CD4-positive, alpha-beta memory T cell (primary cell): ENCODE measurements at regions not wholly inside any gene's neighbourhood (a gene's known extent, or its start where the extent isn't known, plus 50 kb on each side); places are given as distances from the start of the nearest gene placed in this dataset.

Experiments
- CTCF ChIA-PET: fragments of 350-600 bp; sonication (Branson Sonifier 250); formaldehyde crosslinking; loops from one replicate; lab custom pipeline; 2021; ENCODE audit warnings: inconsistent platforms; ENCODE audit not compliant: partially characterized antibody; lab: Charles Lee
- POLR2A ChIA-PET: fragments of 350-600 bp; sonication (Branson Sonifier 250); formaldehyde crosslinking; loops from one replicate; lab custom pipeline; 2021; ENCODE audit not compliant: partially characterized antibody; lab: Charles Lee
- DNase-seq, 5 donors: peaks; one replicate each; pipeline versions ENCODE4 v3.0.0 to v3.0.0-alpha.2; 2020 to 2022; ENCODE audit warnings: mixed read lengths in 1 of 5
- H3K27ac ChIP-seq: one replicate; pipeline ENCODE4 v1.7.0; 2013; ENCODE audit warnings: low read depth, low read length
- H3K27me3 ChIP-seq: 2 replicates; pipeline ENCODE4 v1.7.0; 2013; ENCODE audit warnings: mild to moderate bottlenecking, low read length, moderate library complexity; ENCODE audit not compliant: insufficient read depth
- H3K36me3 ChIP-seq: 2 replicates; pipeline ENCODE4 v1.7.0; 2013; ENCODE audit warnings: mild to moderate bottlenecking, low read length, moderate library complexity; ENCODE audit not compliant: insufficient read depth
- H3K4me1 ChIP-seq: 2 replicates; pipeline ENCODE4 v1.7.0; 2013; ENCODE audit warnings: mild to moderate bottlenecking, low read length, moderate library complexity; ENCODE audit not compliant: insufficient read depth
- H3K4me3 ChIP-seq, 2 donors: one replicate each; pipeline ENCODE4 v1.7.0; 2013; ENCODE audit warnings: low read length in 2 of 2, mild to moderate bottlenecking in 1 of 2
- H3K9me3 ChIP-seq, 2 donors: one replicate each; pipeline ENCODE4 v1.7.0; 2013; ENCODE audit warnings: low read length in 2 of 2, control low read depth in 1 of 2; ENCODE audit not compliant: control insufficient read depth in 1 of 2
- H3K27ac Mint-ChIP-seq, 7 donors: one replicate each; pipeline ENCODE4 v1.8.0; 2020 to 2021; ENCODE audit warnings: mixed read lengths in 7 of 7, mild to moderate bottlenecking in 6 of 7, inconsistent platforms in 3 of 7, moderate library complexity in 3 of 7
- H3K27me3 Mint-ChIP-seq, 2 donors: one replicate each; pipeline ENCODE4 v1.8.0; 2020 to 2021; ENCODE audit warnings: mixed read lengths in 2 of 2
- H3K36me3 Mint-ChIP-seq, 2 donors: one replicate each; pipeline ENCODE4 v1.8.0; 2020 to 2021; ENCODE audit warnings: mixed read lengths in 2 of 2, inconsistent platforms in 1 of 2, mild to moderate bottlenecking in 1 of 2
- H3K4me1 Mint-ChIP-seq, 4 donors: one replicate each; pipeline ENCODE4 v1.8.0; 2020 to 2021; ENCODE audit warnings: mixed read lengths in 4 of 4, mild to moderate bottlenecking in 1 of 4
- H3K4me3 Mint-ChIP-seq, 8 donors: one replicate each; pipeline ENCODE4 v1.8.0; 2020 to 2021; ENCODE audit warnings: mixed read lengths in 8 of 8, mild to moderate bottlenecking in 7 of 8, moderate library complexity in 6 of 8, inconsistent platforms in 3 of 8
- H3K9me3 Mint-ChIP-seq, 8 donors: one replicate each; pipeline ENCODE4 v1.8.0; 2020 to 2021; ENCODE audit warnings: mixed read lengths in 8 of 8, mild to moderate bottlenecking in 5 of 8, inconsistent platforms in 3 of 8, moderate library complexity in 1 of 8
- intact Hi-C: fragments of 100-400 bp; cut with micrococcal nuclease; formaldehyde crosslinking; loops from one replicate; pipeline ENCODE4 v1.15.1; 2023

GRCh38 chr10:43778571-43778970, 129.9 kb upstream of the ZNF32 start:
- peak overlapping the region in 3 of 8 donors; percentile 8 to 19 (median 17) for H3K4me3 Mint-ChIP-seq
- CTCF ChIA-PET: no interaction called here

GRCh38 chr10:43775384-43775783, 126.7 kb upstream of the ZNF32 start:
- Histone ChIP-seq H3K36me3 (no peaks in the 10 kb centered on the region), H3K4me1 (peaks cover 10% of the 10 kb centered on the region), H3K4me3 (no peak overlapping the region), H3K27me3 (no peaks in the 10 kb centered on the region), H3K27ac (no peak overlapping the region), H3K9me3 (no peaks in the 10 kb centered on the region)
- DNase-seq: no peak
- Mint-ChIP-seq H3K9me3 (peaks cover 0 to 7% (median 0%) of the 10 kb centered on the region in 8 donors), H3K27me3 (peaks cover 0 to 11% of the 10 kb centered on the region in 2 donors), H3K4me1 (peaks cover 4 to 11% (median 9%) of the 10 kb centered on the region in 4 donors), H3K36me3 (no peaks in the 10 kb centered on the region), H3K4me3 (no peak overlapping the region), H3K27ac (no peak overlapping the region)
- ChIA-PET CTCF (no interaction called here), POLR2A (no interaction called here)
- intact Hi-C loops: no loop called here

More at GRCh38 chr10:43778571-43778970, 129.9 kb upstream of the ZNF32 start:
- Histone ChIP-seq H3K36me3 (no peaks in the 10 kb centered on the region), H3K9me3 (no peaks in the 10 kb centered on the region), H3K27ac (no peak overlapping the region), H3K27me3 (no peaks in the 10 kb centered on the region), H3K4me3 (no peak overlapping the region), H3K4me1 (peaks cover 23% of the 10 kb centered on the region)
- DNase-seq: no peak
- Mint-ChIP-seq H3K27ac (peak overlapping the region in 6 of 7 donors; percentile 1 to 70 (median 21)), H3K36me3 (no peaks in the 10 kb centered on the region), H3K4me1 (peaks cover 11 to 25% (median 23%) of the 10 kb centered on the region in 4 donors), H3K9me3 (no peaks in the 10 kb centered on the region), H3K27me3 (peaks cover 0 to 9% of the 10 kb centered on the region in 2 donors)
- intact Hi-C loops: no loop called here
- POLR2A ChIA-PET: no interaction called here

GRCh38 chr10:43774234-43774769, 125.6 kb upstream of the ZNF32 start:
- Histone ChIP-seq H3K4me1 (peaks cover 10% of the 10 kb centered on the region), H3K36me3 (no peaks in the 10 kb centered on the region), H3K9me3 (no peaks in the 10 kb centered on the region), H3K4me3 (no peak overlapping the region), H3K27ac (no peak overlapping the region), H3K27me3 (no peaks in the 10 kb centered on the region)
- POLR2A ChIA-PET: no interaction called here
- Mint-ChIP-seq H3K27me3 (peaks cover 0 to 11% of the 10 kb centered on the region in 2 donors), H3K4me3 (no peak overlapping the region), H3K4me1 (peaks cover 4 to 10% (median 8%) of the 10 kb centered on the region in 4 donors), H3K27ac (no peak overlapping the region), H3K9me3 (peaks cover 0 to 7% (median 0%) of the 10 kb centered on the region in 8 donors), H3K36me3 (no peaks in the 10 kb centered on the region)
- intact Hi-C loops: no loop called here
- DNase-seq: no peak
- CTCF ChIA-PET: interaction anchor here (1.4 kb wide), 1 partner anchor 85 kb away, joined by 3 read pairs; no protein-coding TSS in a partner anchor

GRCh38 chr10:43773736-43774135, 125.1 kb upstream of the ZNF32 start:
- Histone ChIP-seq H3K4me3 (no peak overlapping the region), H3K27me3 (no peaks in the 10 kb centered on the region), H3K9me3 (no peaks in the 10 kb centered on the region), H3K27ac (no peak overlapping the region), H3K4me1 (peaks cover 6% of the 10 kb centered on the region), H3K36me3 (no peaks in the 10 kb centered on the region)
- Mint-ChIP-seq H3K4me1 (peaks cover 4 to 7% (median 5%) of the 10 kb centered on the region in 4 donors), H3K27ac (no peak overlapping the region), H3K36me3 (no peaks in the 10 kb centered on the region), H3K4me3 (no peak overlapping the region), H3K9me3 (peaks cover 0 to 8% (median 1%) of the 10 kb centered on the region in 8 donors), H3K27me3 (peaks cover 0 to 11% of the 10 kb centered on the region in 2 donors)
- intact Hi-C loops: no loop called here
- ChIA-PET POLR2A (no interaction called here), CTCF (interaction anchor here (1.4 kb wide), 1 partner anchor 84 kb away, joined by 3 read pairs; no protein-coding TSS in a partner anchor)
- DNase-seq: no peak

- no peak overlapping the region for H3K4me3 ChIP-seq
- H3K4me1 ChIP-seq: no peaks in the 10 kb centered on the region
- no peak for DNase-seq
- Mint-ChIP-seq H3K27me3 (peaks cover 0 to 11% of the 10 kb centered on the region in 2 donors), H3K4me3 (no peak overlapping the region), H3K36me3 (no peaks in the 10 kb centered on the region), H3K27ac (no peak overlapping the region), H3K4me1 (peaks cover 0 to 1% (median 0%) of the 10 kb centered on the region in 4 donors), H3K9me3 (peaks cover 0 to 21% (median 12%) of the 10 kb centered on the region in 8 donors)
- intact Hi-C loops: no loop called here
- POLR2A ChIA-PET: no interaction called here
- no peaks in the 10 kb centered on the region for H3K9me3 ChIP-seq
- H3K27me3 ChIP-seq: no peaks in the 10 kb centered on the region
- no peaks in the 10 kb centered on the region for H3K36me3 ChIP-seq
- CTCF ChIA-PET: no interaction called here
- H3K27ac ChIP-seq: no peak overlapping the region
These were observed 123.5 kb upstream of the ZNF32 start for GRCh38 chr10:43772171-43772570.

- POLR2A ChIA-PET: no interaction called here
- H3K27me3 Mint-ChIP-seq: peaks cover 0 to 11% of the 10 kb centered on the region in 2 donors
These were observed 123.0 kb upstream of the ZNF32 start for GRCh38 chr10:43771675-43772074.

GRCh38 chr10:43765516-43765915, 116.8 kb upstream of the ZNF32 start:
- Histone ChIP-seq H3K27me3 (no peaks in the 10 kb centered on the region), H3K4me3 (no peak overlapping the region), H3K27ac (no peak overlapping the region), H3K9me3 (no peaks in the 10 kb centered on the region), H3K36me3 (no peaks in the 10 kb centered on the region), H3K4me1 (no peaks in the 10 kb centered on the region)
- POLR2A ChIA-PET: no interaction called here
- intact Hi-C loops: no loop called here
- H3K4me3 Mint-ChIP-seq: no peak overlapping the region
- no peaks in the 10 kb centered on the region for H3K36me3 Mint-ChIP-seq
- H3K4me1 Mint-ChIP-seq: no peaks in the 10 kb centered on the region
- H3K9me3 Mint-ChIP-seq: peaks cover 0 to 26% (median 14%) of the 10 kb centered on the region in 8 donors
- no peak for DNase-seq
- H3K27ac Mint-ChIP-seq: no peak overlapping the region
- CTCF ChIA-PET: no interaction called here
- no peaks in the 10 kb centered on the region for H3K27me3 Mint-ChIP-seq

More at GRCh38 chr10:43771675-43772074, 123.0 kb upstream of the ZNF32 start:
- Histone ChIP-seq H3K4me1 (no peaks in the 10 kb centered on the region), H3K9me3 (no peaks in the 10 kb centered on the region), H3K27ac (no peak overlapping the region), H3K4me3 (no peak overlapping the region), H3K36me3 (no peaks in the 10 kb centered on the region), H3K27me3 (no peaks in the 10 kb centered on the region)
- no peak for DNase-seq
- Mint-ChIP-seq H3K4me1 (no peaks in the 10 kb centered on the region), H3K9me3 (peaks cover 0 to 26% (median 14%) of the 10 kb centered on the region in 8 donors), H3K4me3 (no peak overlapping the region), H3K36me3 (no peaks in the 10 kb centered on the region), H3K27ac (no peak overlapping the region)
- intact Hi-C loops: no loop called here
- CTCF ChIA-PET: no interaction called here
